ENCODE measurements at regions not wholly inside any gene's neighbourhood (a gene's known extent, or its start where the extent isn't known, plus 50 kb on each side); places are given as distances from the start of the nearest gene placed in this dataset.

GRCh38 chr12:61629702-61630101 lies 630.5 kb upstream of the USP15 start:
- TF ChIP-seq CTCF (conservative IDR thresholded peaks at IDR 0.05 in 1 of 2, IDR thresholded peaks at IDR 0.05 in 1 of 2; ENCODE audit: extremely low read depth in 1 of 2, insufficient read depth in 1 of 2, low read depth in 1 of 2, low read length in 2 of 2) (no peak), EZH2 (IDR thresholded peaks at IDR 0.05; ENCODE audit: borderline replicate concordance, low read length) (no peak)

Measured in mammary epithelial cell (primary cell).